Renal cortex interstitium (tissue), 11 donors: ENCODE measurements at regions not wholly inside any gene's neighbourhood (a gene's known extent, or its start where the extent isn't known, plus 50 kb on each side); places are given as distances from the start of the nearest gene placed in this dataset.
A peak's percentile ranks its signal among the peaks of the same experiment; 100 is the strongest.
"Not testable (repeated sequence)": the region's sequence is repeated elsewhere in the genome, so short reads cannot be mapped to it uniquely, and the experiment has no call there.

Experiments used
- DNase-seq, 11 donors: peaks; one replicate each; pipeline ENCODE4 v3.0.0-alpha.2; 2013; ENCODE audit warnings: low read depth in 9 of 11, low spot score in 4 of 11; ENCODE audit errors: extremely low read depth in 1 of 11

DNA sequence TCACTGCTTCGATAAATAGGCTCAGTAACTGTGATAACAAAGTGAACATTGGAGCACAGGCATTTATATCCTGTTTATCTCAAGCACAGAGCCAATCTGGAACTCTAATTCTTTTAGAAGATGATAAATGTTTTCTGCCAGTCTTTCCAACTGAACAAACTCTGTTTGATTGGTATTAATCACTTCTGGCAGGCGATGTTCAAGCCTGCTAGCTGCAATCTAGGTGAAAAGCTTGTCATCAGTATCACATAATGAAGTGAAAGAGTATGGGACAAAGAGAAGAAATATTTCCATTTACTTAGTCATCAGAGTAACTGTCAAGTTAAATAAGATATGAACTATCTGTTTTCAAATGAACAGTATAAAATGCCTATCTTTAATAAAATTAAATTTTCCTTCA, 577.3 kb downstream of the VGLL3 start:
- DNase-seq = no peak

DNA sequence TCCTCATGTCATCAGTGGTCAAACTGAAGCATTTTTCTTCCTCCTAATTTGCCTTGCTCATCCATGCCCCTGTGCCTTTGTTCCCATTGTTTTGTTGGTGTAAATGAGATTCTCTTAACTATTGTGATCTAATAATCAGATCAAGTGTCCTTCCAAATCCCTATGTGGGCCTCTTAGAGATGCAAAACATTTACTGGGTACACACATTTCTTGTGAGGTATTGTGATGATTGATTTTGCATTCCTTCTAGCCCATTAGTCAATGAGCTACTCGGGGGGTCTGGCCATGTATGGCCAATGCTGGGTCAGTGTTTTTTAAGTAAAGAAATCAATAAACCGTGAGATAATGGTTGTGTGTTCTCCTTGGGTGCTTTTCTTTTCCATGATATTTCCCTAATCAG, 580.4 kb downstream of the VGLL3 start:
- DNase-seq = no peak

- not testable (repeated sequence) for DNase-seq
These were observed 601.2 kb downstream of the VGLL3 start for GRCh38 chr3:86389759-86390158.

DNA sequence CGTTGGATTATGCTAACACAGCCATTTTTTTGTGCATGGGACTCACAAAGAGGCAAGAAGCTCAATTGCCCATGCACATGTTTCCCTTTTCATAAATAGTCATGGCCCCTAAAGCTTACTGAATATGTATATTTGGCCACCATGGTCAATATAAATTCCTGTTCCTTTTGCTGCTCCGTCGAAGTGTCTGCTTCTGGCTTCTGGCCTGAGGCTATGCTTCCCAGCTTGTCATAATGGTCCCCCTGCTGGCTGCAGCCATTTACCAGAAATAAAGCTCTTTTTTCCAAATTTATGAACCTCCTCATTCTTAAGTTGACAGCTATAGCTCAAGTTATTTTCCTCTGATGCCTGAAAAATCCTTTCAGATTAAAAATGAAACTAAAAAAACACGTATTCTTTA, 602.1 kb downstream of the VGLL3 start:
- DNase-seq = no peak

DNA sequence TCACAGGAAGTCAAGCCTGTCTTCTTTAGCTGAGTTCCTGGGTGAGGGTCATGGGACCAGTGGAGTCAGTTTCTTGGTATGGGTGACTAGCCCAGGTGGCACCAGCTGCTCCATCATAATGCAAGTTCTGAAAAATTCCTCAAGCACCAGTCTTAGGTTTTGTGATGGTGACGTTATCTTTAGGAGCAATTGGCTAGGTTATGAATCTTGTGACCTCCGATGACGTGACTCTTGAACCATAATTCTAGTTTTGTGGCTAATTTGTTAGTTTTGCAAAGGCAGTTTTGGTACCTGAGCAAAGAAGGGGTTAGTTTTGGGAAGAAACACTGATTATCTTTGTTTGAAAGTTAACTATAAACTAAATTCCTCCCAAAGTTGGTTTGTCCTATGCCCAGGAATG, 608.4 kb downstream of the VGLL3 start:
- DNase-seq = no peak

DNA sequence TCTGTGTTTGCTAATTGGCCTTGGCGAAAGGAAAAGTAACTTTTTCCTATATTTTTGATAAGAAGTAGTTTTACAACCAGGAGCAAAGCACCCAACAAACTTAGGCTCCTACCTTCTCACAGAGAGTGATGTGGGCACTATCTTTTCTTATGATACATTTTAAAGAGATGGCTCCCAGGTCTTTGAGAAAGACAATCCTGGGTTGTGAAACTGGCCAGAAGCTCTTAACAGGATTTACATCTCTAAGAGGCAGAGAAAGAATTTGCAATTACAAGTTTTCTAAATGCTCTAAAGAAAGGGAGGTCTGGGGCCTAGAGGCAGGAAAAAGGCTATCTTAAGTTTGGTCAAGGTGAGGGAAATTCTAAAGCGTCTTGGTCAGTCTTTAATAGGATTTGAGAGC, 609.7 kb downstream of the VGLL3 start:
- no peak for DNase-seq

- peak in 1 of 11 donors; percentile 6 for DNase-seq
These were observed 611.7 kb downstream of the VGLL3 start for GRCh38 chr3:86379280-86379679.

DNA sequence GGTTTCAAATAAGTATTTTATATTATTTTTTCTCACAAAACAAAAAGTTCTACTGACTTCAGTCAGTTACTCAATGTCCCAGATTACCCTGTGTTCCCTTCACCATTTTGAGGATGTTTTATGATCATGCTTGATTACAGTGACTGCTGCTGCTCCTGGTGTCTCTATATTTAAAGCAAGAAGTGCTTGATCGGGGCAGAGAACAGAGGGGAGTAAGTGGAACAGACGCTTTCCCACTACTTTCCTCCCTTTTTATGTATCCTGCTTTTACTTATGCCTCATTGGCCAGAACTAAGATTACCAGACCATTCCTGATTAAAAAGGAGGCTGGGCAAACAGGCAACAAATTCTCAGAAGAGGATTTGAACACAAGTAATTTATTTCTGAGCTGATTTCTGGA, 612.1 kb downstream of the VGLL3 start:
- DNase-seq = no peak

- DNase-seq = not testable (repeated sequence)
These were observed 655.4 kb downstream of the VGLL3 start for GRCh38 chr3:86335566-86335965.

- no peak for DNase-seq
These were observed 657.3 kb downstream of the VGLL3 start for GRCh38 chr3:86333636-86334035.

DNA sequence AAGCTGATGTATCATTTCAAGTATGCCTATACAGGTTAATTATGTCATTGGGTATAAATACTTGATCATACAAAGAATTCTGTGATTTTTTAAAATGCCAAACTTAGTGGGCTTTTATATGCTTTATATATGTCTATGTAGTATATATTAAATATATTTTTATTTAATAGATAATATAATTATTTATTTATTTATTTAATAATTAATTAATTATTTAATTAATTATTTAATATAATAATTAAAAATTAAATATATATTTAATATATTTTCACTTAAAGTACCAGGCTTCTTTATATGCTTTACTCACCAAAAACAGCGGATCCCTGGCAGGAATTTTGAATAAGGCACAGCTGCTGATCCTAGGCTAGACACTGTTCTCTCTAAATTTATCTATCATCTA, 687.0 kb downstream of the VGLL3 start:
- DNase-seq = no peak

GRCh38 chr3:86282106-86282787, 708.7 kb downstream of the VGLL3 start:
- no peak for DNase-seq

DNA sequence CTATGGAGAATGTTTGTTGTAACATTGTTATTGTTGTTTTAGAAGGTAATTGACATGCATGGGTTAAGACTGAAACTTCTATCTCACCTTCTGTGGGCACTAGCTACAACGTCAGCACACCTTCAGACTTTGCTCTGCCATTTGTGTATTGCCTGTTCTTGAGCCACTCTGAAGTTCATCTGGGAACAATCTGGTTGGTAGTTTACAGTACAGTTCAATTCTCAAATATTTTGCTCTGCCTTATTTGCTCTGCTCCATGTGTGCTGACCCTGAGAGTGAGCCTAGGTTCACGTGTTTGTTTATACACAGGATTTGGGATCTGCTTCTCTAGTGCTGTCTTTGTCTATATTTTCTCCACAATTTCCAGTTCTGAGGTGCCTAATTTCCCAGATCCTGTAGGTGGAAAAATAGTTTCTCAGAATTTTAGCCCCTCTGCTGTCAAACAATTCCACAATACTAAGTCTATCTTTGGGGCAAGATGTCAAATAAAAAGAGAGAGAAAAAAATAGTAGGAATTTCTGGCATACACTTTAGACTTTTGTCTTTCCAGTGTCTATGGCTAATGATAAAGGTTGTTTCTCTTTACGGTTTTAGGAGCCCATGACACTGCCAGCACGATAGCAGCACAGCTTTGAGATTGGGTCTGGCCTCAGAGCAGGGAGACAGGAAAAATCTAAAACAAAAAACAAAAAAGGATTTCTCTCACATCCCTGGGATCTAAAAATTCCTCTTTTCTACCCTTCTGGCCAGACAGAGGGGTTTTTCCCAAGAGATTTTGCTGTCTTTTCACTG, 721.4 kb downstream of the VGLL3 start:
- no peak for DNase-seq

DNA sequence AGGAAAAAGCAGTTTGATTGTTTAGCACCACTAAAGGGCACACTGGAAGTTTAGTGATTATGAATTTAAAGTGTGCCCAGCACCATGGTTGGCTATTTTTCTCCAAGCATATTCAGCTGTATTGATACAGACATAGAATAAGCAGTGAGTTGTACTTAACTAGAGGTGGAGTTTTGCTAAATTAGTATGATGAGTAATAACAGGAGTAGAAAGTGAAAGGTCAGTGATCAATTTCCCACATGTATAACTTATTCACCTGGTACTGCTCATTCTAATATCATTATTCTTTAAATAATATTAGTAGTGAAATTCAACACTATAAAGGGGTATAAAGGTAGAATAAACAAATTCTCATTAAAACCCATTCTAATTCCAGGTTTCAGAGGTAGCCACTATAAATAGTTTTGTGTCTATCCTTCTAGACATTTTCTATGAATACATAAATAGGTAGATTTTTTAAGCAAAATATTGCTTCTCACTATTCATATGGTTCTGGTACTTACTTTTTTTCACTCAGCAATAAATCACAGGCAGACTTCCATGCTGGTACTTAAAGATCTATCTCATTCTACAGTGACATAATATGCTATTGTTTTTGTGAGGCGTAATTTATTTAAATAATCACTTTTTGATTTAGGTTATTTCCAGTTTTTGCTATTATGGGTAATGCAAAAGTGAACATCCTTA, 732.9 kb downstream of the VGLL3 start:
- no peak for DNase-seq

GRCh38 chr3:86254480-86254879, 736.5 kb downstream of the VGLL3 start:
- DNase-seq = no peak

- no peak for DNase-seq
These were observed 739.2 kb downstream of the VGLL3 start for GRCh38 chr3:86251781-86252180.

DNA sequence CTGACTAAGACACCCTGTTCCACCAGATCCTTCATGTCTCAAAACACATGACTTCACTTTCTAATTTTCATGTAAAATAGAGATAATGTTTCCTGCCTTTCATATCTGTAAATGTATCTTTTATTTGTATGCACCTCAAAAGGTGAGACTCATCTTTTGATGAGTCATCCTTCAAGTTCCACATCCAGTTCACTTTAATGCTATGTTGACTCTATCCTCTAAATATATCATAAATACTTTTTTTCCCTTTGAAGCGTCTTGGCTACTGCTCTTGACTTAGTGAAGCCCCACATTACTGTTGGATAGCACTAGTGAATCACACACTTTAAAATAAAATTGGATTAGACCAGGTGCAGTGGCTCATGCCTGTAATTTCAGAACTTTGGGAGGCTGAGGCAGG, 741.1 kb downstream of the VGLL3 start:
- DNase-seq = no peak

GRCh38 chr3:86245360-86245759, 745.6 kb downstream of the VGLL3 start:
- peak in 3 of 11 donors; percentile 5 to 9 (median 6) for DNase-seq

DNA sequence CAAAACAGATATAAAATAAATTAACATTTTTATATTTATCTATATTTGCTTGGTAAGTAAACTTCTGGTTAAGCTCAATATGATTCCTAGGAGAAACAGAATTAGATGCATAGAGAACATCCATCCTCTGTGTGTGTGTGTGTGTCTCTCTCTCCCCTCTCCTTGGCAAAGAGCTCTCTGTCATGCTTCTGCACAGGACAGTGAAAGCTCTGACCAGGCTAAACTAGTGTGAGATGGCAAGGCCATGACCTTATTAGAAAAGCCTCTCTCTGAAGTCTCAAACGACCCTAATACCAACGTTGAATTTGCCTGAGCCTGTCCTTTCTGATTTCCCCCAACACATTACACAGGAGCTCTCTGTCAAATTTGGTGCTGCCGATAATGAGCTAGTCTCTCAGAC, 746.0 kb downstream of the VGLL3 start:
- DNase-seq = no peak

- peak in 2 of 11 donors; percentile 5 to 32 for DNase-seq
These were observed 751.0 kb downstream of the VGLL3 start for GRCh38 chr3:86239946-86240345.
